ENCODE measurements at regions not wholly inside any gene's neighbourhood (a gene's known extent, or its start where the extent isn't known, plus 50 kb on each side); places are given as distances from the start of the nearest gene placed in this dataset.

DNA sequence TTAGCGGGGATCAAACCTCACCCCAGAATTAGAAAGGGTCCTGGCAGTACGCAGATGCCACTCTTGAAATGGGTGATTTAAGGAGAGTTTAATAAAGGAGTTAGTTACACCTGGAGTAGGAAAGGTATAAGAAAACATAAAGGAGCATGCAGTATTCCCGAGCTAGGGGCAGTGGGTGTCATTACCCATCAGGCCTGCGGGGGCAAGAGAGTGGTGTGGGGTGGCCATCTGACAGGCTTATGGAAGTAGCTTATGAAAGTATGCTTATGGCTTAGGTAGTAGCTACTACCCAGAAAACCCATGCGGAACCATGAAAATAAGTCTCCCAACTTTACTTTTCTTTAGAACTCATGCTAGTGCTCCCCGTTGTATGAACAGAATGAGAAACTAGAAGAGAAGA is 568.9 kb upstream of the ACVR2A start:
- intact Hi-C loops (cut with micrococcal nuclease) = no loop called here
- Histone ChIP-seq H3K4me3 (replicated peaks in 1 of 2; ENCODE audit: low read depth in 1 of 2, low read length in 2 of 2) (no peak overlapping the region), H4K20me1 (ENCODE audit: insufficient read depth) (no peaks in the 10 kb centered on the region), H3K9ac (ENCODE audit: low read length) (no peak overlapping the region), H3K27ac (ENCODE audit: low read depth, low read length) (no peak overlapping the region), H2AFZ (ENCODE audit: low read depth, low read length, poor library complexity, severe bottlenecking) (peak overlapping the region; percentile 3), H3K9me3 (ENCODE audit: control insufficient read depth in 1 of 2, insufficient read depth in 1 of 2, low read depth in 1 of 2, low read length in 2 of 2) (no peaks in the 10 kb centered on the region), H3K27me3 (ENCODE audit: insufficient read depth, low read length) (no peaks in the 10 kb centered on the region), H3K79me2 (ENCODE audit: insufficient read depth, low read length) (no peaks in the 10 kb centered on the region), H3K4me2 (ENCODE audit: low read length) (no peak overlapping the region), H3K4me1 (ENCODE audit: control insufficient read depth in 1 of 2, insufficient read depth in 2 of 2, low read length in 2 of 2) (peaks cover 0 to 5% of the 10 kb centered on the region in 2 experiments; a peak in 1 of 4 replicates), H3K36me3 (ENCODE audit: control insufficient read depth in 1 of 2, insufficient read depth in 2 of 2, low read length in 2 of 2) (no peaks in the 10 kb centered on the region), H3K9me2 (ENCODE audit: insufficient read depth) (no peaks in the 10 kb centered on the region)
- TF ChIP-seq, protein P1, sequence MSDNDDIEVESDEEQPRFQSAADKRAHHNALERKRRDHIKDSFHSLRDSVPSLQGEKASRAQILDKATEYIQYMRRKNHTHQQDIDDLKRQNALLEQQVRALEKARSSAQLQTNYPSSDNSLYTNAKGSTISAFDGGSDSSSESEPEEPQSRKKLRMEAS (IDR thresholded peaks at IDR 0.05) = no peak
- TF ChIP-seq YY1 (IDR thresholded peaks at IDR 0.05; ENCODE audit: extremely low read depth, insufficient replicate concordance, low read depth, low read length) (no peak), ZNF274 (IDR thresholded peaks at IDR 0.05; ENCODE audit: low read depth, low read length) (no peak)
- TF ChIP-seq, protein P2, sequence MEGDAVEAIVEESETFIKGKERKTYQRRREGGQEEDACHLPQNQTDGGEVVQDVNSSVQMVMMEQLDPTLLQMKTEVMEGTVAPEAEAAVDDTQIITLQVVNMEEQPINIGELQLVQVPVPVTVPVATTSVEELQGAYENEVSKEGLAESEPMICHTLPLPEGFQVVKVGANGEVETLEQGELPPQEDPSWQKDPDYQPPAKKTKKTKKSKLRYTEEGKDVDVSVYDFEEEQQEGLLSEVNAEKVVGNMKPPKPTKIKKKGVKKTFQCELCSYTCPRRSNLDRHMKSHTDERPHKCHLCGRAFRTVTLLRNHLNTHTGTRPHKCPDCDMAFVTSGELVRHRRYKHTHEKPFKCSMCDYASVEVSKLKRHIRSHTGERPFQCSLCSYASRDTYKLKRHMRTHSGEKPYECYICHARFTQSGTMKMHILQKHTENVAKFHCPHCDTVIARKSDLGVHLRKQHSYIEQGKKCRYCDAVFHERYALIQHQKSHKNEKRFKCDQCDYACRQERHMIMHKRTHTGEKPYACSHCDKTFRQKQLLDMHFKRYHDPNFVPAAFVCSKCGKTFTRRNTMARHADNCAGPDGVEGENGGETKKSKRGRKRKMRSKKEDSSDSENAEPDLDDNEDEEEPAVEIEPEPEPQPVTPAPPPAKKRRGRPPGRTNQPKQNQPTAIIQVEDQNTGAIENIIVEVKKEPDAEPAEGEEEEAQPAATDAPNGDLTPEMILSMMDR (IDR thresholded peaks at IDR 0.05 in 2 of 3, conservative IDR thresholded peaks at IDR 0.05 in 1 of 3; ENCODE audit: borderline replicate concordance in 1 of 3, insufficient read depth in 1 of 3, low read depth in 2 of 3, low read length in 2 of 3) = peak in 2 of 3 experiments; percentile 55 to 63; a peak in 4 of 6 replicates
- BruUV-seq (replicated peaks) = no TSS peak
- ChIA-PET CTCF (interaction anchor here (0.6 to 1.3 kb wide), 2 partner anchors 9 to 23 kb away, joined by 3 read pairs; no protein-coding TSS in a partner anchor), RAD21 (ENCODE audit: low non-redundant PET in 1 of 2, low total read pairs in 2 of 2, uncharacterized antibody in 2 of 2, unreplicated experiment in 2 of 2) (no interaction called here), POLR2A (no interaction called here)
- ATAC-seq = peak; percentile 97
- DNase-seq (ENCODE audit: low read depth, low spot score) = peak; percentile 21

DNA sequence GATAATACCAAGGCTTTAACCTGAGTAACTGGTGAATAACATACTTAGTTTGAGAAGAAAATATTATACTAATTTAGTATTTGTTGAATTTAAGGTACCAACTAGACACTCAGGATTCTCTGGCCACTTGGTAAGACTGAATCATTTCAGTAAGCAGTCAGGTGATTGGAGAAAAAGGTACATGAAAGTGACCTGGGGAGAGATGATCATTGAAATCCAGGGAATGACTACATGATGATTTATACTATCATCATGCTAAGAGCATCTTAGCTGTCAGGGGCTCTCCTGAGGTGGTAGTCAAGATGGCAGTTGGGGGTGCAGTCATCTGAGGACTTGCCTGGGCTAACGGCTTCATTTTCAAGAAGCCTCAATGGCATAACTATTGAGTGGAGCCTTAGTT is 571.2 kb upstream of the ACVR2A start:
- Histone ChIP-seq H2AFZ (ENCODE audit: low read depth, low read length, poor library complexity, severe bottlenecking) (no peak overlapping the region), H3K27me3 (ENCODE audit: insufficient read depth, low read length) (no peaks in the 10 kb centered on the region), H3K9me3 (ENCODE audit: control insufficient read depth in 1 of 2, insufficient read depth in 1 of 2, low read depth in 1 of 2, low read length in 2 of 2) (peaks cover 3 to 6% of the 10 kb centered on the region in 2 experiments; a peak in 1 of 4 replicates), H3K9ac (ENCODE audit: low read length) (no peak overlapping the region), H3K36me3 (ENCODE audit: control insufficient read depth in 1 of 2, insufficient read depth in 2 of 2, low read length in 2 of 2) (no peaks in the 10 kb centered on the region), H3K4me3 (replicated peaks in 1 of 2; ENCODE audit: low read depth in 1 of 2, low read length in 2 of 2) (no peak overlapping the region), H3K27ac (ENCODE audit: low read depth, low read length) (no peak overlapping the region), H3K4me2 (ENCODE audit: low read length) (no peak overlapping the region), H4K20me1 (ENCODE audit: insufficient read depth) (no peaks in the 10 kb centered on the region), H3K4me1 (ENCODE audit: control insufficient read depth in 1 of 2, insufficient read depth in 2 of 2, low read length in 2 of 2) (no peaks in the 10 kb centered on the region), H3K9me2 (ENCODE audit: insufficient read depth) (no peaks in the 10 kb centered on the region), H3K79me2 (ENCODE audit: insufficient read depth, low read length) (no peaks in the 10 kb centered on the region)
- ChIA-PET RAD21 (ENCODE audit: low non-redundant PET in 1 of 2, low total read pairs in 2 of 2, uncharacterized antibody in 2 of 2, unreplicated experiment in 2 of 2) (no interaction called here), POLR2A (no interaction called here), CTCF (no interaction called here)
- no peak for DNase-seq (ENCODE audit: low read depth, low spot score)
- intact Hi-C loops (cut with micrococcal nuclease) = no loop called here
- no TSS peak for BruUV-seq (replicated peaks)
- no peak for TF ChIP-seq CEBPB (IDR thresholded peaks at IDR 0.05; ENCODE audit: low read depth)
- no peak for ATAC-seq
